G401.6 (cell line): ENCODE measurements at regions not wholly inside any gene's neighbourhood (a gene's known extent, or its start where the extent isn't known, plus 50 kb on each side); places are given as distances from the start of the nearest gene placed in this dataset.

Source experiments
- FAIRE-seq: peaks from 2 replicates; lab custom pipeline; 2012; peaks lifted over from hg19 to GRCh38; lab: Jason Lieb, UNC

DNA sequence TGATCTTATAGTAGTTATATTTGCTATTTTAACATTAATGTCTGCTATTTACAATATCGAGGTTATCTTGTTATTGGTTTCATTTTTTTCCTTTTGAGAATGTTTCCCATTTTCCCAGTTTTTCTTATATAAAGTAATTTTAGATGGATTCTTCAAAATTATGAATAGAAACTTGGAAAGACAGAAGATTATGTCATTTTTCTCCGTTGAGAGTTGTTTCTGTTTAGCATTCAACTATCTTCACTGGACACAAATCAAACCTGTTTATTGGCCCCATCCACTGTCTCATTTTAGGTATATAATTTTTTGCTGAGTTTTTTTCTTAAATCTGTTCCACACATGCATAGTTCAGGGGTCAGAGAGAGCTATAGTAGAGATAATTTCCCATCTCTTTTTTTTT, 1430.9 kb upstream of the MIR17HG start:
- no peak for FAIRE-seq

DNA sequence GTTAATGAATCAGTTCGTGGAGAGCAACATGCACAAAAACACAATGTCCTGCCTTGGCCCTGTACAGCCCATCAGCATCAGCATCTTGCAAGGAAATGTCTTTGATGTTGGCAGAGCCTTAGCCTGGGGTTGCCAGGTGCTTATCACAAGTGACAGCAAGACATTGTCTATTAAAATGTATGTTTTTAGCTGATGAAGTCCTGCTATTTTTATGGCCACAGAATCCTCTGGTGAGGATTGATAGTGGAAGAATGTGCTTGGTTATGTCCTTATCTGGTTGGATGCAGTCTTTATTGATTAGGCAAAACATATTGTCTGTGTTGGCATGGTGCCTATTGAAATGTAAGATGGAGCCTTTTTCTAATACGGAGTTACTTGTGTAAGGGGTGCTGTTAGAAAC, 1427.0 kb upstream of the MIR17HG start:
- no peak for FAIRE-seq

DNA sequence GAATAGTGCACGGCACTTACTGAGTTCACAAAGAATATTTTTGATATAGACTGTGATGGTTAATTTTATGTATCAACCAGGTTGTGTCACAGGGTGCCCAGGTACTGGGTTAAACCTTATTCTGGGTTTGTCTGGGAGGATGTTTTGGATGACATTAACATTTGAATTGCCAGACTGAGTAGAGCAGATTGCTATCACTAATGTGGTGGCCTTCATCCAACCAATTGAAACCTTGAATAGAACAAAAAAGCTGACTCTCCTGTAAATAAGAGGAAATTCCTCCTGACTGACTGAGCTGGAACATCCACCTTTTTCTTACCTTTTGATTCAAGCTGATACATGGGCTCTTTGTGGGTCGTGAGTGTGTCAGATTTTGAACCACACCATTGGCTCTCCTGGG, 1424.4 kb upstream of the MIR17HG start:
- no peak for FAIRE-seq

DNA sequence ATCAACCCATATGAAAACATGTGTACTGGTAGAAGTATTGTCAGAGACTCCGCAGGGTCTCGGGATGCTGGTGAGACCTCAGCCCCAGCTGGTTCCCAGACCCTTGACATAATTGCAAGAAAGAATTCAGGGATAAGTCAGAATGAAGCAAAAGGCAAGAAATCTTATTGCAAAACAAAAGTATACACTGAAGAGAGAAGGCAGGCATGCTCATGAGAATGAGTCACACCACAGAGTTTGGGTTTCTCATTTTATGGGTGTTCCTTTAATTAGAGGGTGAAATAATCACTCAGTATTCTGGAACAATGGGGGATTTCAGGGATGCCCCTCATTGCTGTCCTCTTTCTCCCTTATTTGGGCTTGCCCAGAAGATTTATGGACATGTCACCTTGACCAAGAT, 1423.8 kb upstream of the MIR17HG start:
- FAIRE-seq = no peak

DNA sequence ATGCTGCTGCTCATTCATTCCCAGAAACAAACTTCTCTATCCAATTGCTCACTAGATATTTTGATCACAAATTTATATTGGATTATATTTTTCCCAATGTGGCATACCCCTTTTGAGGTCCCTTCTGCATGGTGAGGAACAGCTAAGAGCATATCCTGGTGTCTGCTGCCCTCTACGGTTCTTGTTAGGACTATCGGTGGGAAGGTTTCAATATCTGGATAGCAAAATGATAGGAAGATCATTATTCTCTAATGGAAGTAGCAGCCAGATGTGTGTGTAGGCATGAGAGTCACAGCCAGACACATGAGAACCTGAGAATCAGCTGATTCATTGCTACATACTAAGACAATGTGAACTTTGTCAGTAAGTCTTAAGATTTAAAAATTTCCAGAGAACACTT, 1422.4 kb upstream of the MIR17HG start:
- FAIRE-seq = peak; percentile 52

DNA sequence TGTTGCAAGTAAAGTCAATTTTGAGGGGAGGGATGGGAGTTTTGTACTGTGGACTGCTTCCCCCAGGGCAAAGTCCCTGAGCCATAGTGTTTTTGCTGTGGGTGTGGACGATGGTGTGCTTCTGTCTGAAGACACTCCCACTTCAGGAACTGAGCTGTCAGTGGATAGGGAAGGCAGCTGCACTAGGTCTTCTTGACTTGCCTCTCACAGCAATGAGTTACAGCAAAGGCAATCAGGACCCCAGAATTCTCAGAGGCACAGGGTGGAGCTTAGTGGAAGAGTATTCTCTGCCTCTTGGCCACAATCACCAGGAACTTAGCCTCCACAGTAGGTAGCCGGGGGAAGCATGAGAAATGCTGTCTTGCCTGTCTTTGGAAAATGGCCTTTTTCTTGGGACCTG, 1416.6 kb upstream of the MIR17HG start:
- no peak for FAIRE-seq

DNA sequence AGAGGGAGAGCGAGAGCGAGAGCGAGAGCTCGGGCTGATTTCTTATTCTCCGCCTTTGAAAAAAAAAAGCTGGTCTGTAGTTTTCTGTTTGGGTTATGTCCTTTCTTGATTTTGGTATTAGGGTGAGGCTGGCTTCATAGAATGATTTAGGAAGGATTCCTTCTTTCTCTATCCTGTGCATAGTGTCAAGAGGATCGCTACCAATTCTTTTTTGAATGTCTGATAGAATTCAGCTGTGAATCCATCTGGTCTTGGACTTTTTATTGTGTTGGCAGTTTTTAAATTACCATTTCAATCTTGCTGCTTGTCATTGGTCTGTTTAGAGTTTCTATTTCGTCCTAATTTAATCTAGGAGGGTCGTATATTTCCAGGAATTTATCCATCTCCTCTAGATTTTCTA, 1414.6 kb upstream of the MIR17HG start:
- FAIRE-seq = no peak

DNA sequence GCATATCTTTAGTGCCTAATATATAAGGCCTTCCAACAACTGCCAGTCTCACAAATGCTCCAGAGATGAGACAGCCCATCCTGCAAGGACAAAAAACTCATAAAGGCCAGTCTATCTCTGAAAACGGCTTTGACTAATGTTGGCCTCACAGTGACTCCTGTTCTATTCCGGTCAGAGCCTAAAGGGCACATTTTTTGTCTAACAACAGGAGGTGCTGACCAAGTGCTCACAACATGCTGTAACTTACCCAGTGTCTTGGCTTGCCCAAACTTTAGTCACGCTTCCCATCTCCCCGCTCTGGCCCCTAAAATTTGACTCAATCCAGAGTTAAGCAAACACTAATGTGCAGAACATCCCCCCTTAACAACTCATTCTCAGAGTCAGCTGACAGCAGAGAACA, 1411.2 kb upstream of the MIR17HG start:
- FAIRE-seq = no peak

DNA sequence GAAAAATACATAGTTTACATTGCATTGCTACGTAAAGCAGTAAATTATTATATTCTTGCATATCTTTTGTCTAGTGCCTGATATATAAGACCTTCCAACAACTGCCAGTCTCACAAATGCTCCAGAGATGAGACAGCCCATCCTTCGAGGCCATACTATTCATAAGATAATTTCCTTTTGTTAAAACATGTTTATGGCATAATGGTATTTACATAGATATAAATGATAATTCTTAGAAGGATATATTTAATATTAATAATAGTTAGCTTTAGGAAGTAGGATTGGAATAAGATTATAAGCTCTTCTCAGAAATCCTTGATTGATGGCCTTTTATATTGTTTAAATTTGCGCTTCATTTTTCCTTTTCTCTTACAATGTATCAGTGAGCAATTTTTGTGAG, 1410.1 kb upstream of the MIR17HG start:
- FAIRE-seq = no peak

DNA sequence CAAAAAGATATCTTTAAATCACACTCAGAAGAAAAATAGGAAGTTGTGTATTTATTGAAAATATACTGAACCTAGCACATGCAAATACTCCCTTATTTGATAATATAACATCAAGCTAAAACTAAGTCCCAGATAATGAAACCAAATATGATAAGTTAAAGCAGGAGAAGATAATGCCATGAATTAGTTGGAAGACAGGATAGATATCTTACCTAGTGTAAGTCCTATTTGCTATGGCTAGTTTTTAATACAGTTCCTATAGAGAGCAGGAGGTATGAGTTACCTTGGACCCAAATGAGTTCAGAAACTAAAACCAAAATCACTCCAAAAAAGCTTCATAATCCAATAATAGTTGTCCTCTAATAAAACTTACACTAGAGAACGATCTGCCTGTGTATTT, 1407.1 kb upstream of the MIR17HG start:
- FAIRE-seq = no peak

DNA sequence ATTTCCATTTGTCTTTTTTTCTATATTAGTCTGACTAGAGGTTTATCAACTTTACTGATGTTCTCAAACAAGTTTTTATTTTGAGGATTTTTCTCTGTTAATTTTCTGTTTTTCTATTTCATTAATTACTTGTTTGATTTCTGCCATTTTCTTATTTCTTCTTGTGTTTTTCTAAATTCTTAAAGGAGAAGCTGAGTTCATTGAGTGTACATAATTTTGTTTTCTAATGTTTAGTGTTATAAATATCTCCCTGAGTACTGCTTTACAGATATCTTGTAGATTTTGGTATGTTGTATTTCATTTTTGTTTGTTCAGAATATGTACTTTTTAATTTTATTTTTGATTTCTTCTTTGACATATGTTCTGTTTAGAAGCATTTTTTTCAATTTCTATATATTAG, 1404.3 kb upstream of the MIR17HG start:
- FAIRE-seq = peak; percentile 80

DNA sequence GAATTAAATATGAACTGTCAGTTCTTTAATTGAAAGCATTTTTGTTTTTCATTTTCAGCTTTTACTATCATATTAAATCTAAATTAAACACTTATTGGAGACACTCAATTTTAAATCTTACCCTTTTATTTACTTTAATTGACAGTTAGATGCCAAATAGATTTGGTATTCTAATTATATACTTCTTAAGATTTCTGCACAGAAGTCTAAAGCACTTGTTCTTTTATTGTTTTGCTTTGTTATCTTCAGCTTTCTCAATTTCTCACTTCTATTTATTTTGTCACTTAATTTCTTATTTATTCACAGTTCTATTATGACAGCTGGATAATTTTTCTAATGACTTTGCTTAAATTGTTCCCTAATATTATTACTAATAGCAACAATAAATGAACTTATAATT, 1397.3 kb upstream of the MIR17HG start:
- no peak for FAIRE-seq

DNA sequence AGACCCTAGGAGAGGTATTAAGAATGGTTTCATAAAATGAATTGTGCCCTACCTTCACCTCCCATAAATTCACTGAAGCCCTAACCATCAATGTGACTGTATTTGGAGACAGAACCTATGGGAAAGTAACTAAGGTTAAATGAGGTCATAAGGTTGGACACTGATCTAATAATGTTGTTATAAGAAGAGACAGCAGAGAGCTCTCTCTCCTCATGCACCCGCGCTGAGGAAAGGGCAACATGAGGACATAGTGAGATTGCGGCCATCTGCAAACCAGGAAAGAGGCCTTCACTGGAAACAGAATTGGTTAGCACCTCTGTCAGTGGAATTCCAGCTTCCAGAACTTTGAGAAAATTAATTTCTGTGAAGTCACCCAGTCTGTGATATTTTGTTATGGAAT, 1396.1 kb upstream of the MIR17HG start:
- no peak for FAIRE-seq

DNA sequence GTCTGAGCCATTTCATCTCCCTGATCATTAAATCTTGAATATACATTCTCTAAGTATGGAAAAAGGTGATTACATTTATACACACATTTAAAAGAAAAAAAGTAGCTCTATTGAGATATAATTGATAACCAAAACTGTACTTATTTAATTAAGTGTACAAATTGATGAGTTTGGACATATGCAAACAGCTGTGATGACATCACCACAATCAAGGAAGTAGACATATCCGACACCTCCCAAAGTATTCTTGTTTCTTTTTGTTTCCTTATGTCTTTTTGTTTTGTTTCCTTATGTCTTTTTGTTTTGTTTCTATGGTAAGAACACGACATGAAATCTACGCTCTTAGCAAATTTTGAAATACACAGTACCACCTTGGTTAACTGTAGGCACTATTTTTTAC, 1393.9 kb upstream of the MIR17HG start:
- no peak for FAIRE-seq

DNA sequence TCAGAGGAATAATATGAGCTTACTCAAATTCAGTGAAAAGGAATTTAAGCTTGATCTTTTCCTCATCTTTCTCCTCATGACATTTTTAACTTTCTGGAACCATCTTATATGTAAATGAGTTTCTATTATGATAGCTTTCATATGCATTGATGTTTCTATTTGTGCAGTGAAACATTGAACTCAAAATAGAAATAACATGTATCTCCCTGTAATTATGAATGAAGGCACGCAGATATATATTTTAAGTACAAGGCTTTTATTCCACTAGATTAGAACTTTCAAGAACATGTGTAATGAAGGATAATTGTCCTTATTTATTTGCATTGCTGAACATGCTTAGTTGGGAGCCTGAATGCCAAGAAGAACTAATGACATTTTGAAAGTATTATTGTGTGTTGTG, 1391.7 kb upstream of the MIR17HG start:
- no peak for FAIRE-seq

DNA sequence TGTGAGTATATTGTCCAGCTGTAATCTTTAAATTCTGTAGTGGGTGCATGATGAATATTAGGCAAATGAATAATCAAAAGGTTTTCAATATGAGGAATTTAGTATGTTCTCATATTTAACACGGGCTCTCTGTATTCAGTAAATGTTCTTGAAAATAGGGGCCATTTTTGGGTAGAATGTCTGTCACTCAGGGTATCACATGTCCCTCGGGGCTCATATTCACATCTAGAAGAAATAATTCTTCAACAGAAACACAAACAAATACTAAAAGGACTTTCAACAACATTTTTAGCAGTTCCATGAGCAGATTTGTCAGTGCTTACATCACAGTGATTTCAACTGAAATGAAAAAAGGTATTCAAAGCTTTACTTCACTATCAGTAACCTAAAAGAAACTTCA, 1388.4 kb upstream of the MIR17HG start:
- no peak for FAIRE-seq

DNA sequence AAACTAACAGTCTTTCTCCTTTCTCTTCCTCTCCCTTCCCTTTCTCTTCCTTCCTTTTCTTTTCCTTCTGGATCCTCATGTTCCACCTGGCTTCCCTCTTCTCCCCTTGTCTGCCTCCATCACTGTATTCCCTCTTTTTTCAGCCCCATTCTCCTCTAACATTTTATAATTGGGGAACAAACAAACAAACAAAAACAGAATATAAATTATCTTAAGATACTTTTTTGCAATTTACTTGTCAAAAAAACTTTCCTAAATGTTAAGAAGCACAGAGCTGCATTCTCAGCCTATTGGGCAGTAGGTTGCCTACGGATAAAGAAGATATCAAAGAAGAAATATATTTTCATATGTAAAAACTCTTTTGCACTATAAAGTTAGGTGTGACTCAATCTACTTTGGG, 1382.2 kb upstream of the MIR17HG start:
- no peak for FAIRE-seq

DNA sequence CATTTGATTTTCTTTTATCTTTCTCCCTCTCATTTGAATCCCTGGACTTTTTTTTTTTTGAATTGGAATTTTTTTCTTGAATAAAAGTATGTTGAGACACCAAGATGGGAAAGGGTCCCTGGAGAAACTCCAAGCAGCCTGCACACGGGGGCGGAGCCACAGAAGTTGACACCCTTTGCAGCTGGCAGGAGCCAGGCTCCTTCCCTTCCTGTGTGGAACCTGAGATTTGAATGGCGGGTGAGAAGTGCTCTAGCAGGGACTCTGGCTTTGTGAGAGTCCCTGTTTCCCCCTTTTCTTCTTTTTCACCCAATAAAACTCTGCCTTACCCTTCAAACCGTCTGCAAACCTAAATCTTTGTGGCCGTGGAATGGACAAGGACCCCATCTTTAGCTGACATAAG, 1381.0 kb upstream of the MIR17HG start:
- FAIRE-seq = no peak

DNA sequence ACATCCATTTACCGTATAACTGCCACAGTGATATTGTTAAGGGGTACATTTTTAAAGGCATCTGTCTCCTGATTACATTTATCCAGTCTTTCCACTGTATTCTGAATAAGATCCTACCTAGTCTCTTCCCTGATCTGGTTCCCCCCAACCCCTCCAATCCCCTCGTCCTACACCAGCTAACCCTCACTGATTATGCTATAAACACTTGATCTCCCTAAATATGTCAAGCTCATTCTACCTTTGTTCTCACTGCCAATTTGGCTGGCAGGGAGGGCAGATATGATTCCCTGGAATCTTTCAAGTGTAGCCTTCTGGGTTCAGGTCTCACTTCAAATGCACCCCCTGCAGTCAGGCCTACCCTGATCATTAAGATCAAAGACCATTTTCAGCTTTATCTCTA, 1379.8 kb upstream of the MIR17HG start:
- no peak for FAIRE-seq

DNA sequence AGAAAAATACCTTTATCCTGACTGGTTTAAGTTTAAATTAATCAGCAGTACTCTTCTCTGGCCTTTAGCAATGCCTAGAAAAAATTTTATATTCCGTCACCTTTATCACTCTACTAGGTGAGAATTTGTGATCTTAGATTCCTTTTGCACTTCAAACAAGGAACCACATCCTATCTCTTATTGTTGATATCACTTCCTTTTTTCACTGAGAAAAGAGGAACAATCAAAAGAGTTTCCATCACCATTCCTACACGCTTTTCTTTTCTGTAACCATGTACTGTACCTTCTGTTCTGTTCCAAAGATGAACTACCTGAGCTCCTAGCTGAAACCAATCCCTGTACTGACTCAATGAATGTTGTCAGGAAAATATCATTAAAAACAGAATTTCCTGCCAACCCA, 1379.0 kb upstream of the MIR17HG start:
- FAIRE-seq = no peak

DNA sequence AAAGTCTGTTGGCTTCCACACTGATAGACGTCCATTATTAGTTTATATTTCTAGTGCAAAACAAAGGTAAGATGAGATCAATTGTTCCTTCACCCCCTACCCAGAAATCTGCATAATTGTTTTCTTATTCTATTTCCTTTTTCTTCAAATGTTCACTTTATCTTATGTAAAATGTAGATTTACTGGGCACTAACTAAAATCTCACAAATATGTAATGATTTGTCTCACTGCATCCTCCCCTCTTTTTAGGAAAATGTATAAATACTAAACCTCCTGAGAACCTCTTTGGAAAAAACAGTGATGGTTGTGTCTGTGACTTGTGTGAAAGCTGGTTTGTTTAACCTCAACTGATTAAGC, 1377.2 kb upstream of the MIR17HG start:
- no peak for FAIRE-seq

DNA sequence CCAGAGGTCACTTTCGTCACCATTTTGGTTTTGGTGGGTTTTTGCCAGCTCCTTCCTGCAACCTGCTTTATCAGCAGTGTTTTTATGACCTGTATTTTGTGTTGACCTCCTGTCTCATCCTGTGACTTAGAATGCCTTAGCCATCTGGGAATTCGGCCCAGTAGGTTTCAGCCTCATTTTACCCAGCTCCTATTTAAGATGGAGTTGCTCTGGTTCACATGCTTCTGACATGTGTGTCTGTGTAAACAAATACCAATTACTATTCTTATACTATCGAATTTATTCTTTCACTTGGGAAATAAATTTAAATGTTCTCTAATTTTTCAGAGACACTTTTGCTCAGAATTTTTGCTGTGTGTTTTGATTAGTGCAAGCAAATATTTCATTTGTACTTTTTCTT, 1370.3 kb upstream of the MIR17HG start:
- no peak for FAIRE-seq

DNA sequence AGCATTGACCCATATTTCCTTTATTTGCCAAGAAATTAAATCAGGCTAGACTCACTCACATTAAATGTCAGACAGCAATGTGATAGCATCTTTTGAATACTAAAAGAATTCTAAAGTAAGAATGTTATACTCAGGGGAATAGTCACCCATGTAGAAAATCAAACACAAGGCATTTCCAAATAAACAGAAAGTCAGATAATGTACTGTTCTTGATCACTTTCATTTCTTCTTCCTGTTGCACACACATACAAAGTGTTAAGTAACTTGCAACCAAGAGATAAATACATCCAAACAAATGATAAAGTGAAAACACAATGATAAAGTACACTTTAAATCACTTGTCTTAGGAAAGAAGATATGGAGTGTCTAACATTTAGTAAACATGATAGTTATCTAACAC, 1366.6 kb upstream of the MIR17HG start:
- no peak for FAIRE-seq

DNA sequence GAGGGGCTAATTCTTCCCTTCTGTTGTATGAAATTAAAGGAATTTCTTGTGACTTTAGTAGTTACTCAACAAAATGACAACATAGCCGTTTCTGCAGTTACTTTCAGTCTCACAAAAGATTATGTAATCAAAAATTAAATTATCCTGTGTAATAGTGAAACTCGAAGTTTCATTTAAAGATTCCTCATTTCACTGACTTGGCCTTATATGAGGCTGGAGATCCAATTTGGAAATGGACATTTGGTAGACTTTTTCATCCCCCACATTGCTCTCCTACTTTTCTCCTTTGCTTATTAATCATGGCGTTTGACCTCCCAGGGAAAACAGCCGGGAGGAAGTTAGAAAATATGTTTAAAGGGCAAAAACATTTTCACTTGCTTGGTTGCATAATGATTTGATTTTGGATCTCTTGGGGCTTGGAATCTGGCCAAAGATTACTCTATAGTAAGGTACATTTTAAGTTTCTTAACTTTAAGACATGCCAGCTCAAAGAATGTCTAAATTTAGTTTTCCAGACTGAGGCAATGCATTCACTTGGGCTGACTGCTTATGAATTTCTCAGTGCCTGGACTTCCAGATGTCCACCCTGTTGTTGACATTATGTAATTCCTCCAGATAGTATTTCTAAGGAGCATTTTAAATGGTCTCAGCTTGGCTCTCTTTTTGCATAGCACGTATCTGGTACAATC, 1364.9 kb upstream of the MIR17HG start:
- no peak for FAIRE-seq

DNA sequence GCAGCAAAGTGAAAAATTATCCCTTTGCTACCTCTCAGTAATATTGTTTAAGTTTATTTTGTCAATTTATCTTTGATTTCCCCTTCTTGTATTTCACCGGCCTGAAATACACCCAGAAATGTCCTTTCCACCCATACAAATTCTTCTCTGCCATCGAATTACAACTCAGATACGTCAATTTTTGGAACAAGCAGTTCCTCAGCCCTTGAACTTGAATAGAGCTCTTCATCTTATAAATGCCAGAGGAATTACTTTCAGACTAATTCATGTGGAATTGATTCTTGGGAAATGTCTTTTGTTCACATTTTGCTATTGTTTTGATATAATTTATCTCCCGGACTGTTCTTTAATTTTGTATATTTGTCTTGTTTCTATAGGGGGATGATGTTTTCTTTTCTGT, 1359.3 kb upstream of the MIR17HG start:
- no peak for FAIRE-seq
